HG03432 (cell line): ENCODE measurements at regions not wholly inside any gene's neighbourhood (a gene's known extent, or its start where the extent isn't known, plus 50 kb on each side); places are given as distances from the start of the nearest gene placed in this dataset.
"Not testable (repeated sequence)": the region's sequence is repeated elsewhere in the genome, so short reads cannot be mapped to it uniquely, and the experiment has no call there.

Source experiments
- ATAC-seq: cut with Tn5 transposase; IDR thresholded peaks from one replicate; pipeline ENCODE4 v1.9.1; 2021; ENCODE audit warnings: mild to moderate bottlenecking, moderate library complexity; ENCODE audit not compliant: unreplicated experiment

- no peak for ATAC-seq
Measured at GRCh38 chr3:25171118-25171807, 256.8 kb upstream of the RARB start.

GRCh38 chr3:25171897-25172296 is 256.2 kb upstream of the RARB start:
- no peak for ATAC-seq

GRCh38 chr3:25173606-25174005 is 254.5 kb upstream of the RARB start:
- no peak for ATAC-seq

GRCh38 chr3:25174251-25174650 is 253.8 kb upstream of the RARB start:
- no peak for ATAC-seq

GRCh38 chr3:25177041-25177440 is 251.0 kb upstream of the RARB start:
- ATAC-seq: no peak

- no peak for ATAC-seq
Measured at GRCh38 chr3:25178672-25179071, 249.4 kb upstream of the RARB start.

GRCh38 chr3:25181096-25181495 is 247.0 kb upstream of the RARB start:
- ATAC-seq: no peak

GRCh38 chr3:25182794-25183193 is 245.3 kb upstream of the RARB start:
- no peak for ATAC-seq

GRCh38 chr3:25184641-25185250 is 243.3 kb upstream of the RARB start:
- ATAC-seq: no peak

GRCh38 chr3:25191673-25192072 is 236.4 kb upstream of the RARB start:
- ATAC-seq: no peak

- ATAC-seq: not testable (repeated sequence)
Measured at GRCh38 chr3:25199567-25199966, 228.5 kb upstream of the RARB start.

GRCh38 chr3:25212736-25213135 is 215.3 kb upstream of the RARB start:
- no peak for ATAC-seq

GRCh38 chr3:25214034-25214433 is 214.0 kb upstream of the RARB start:
- ATAC-seq: no peak

GRCh38 chr3:25218362-25218761 is 209.7 kb upstream of the RARB start:
- ATAC-seq: no peak

GRCh38 chr3:25226747-25227146 is 201.3 kb upstream of the RARB start:
- no peak for ATAC-seq

GRCh38 chr3:25229586-25229985 is 198.5 kb upstream of the RARB start:
- no peak for ATAC-seq

GRCh38 chr3:25235031-25235430 is 193.0 kb upstream of the RARB start:
- no peak for ATAC-seq

GRCh38 chr3:25235466-25235865 is 192.6 kb upstream of the RARB start:
- ATAC-seq: no peak

GRCh38 chr3:25237602-25238001 is 190.5 kb upstream of the RARB start:
- ATAC-seq: no peak

- no peak for ATAC-seq
Measured at GRCh38 chr3:25239042-25239441, 189.0 kb upstream of the RARB start.

GRCh38 chr3:25246913-25247312 is 181.2 kb upstream of the RARB start:
- ATAC-seq: no peak

- ATAC-seq: no peak
Measured at GRCh38 chr3:25252291-25252690, 175.8 kb upstream of the RARB start.

- ATAC-seq: no peak
Measured at GRCh38 chr3:25257026-25257425, 171.0 kb upstream of the RARB start.
